ENCODE measurements at regions not wholly inside any gene's neighbourhood (a gene's known extent, or its start where the extent isn't known, plus 50 kb on each side); places are given as distances from the start of the nearest gene placed in this dataset.

- H3K9me3 ChIP-seq (ENCODE audit: control insufficient read depth, low read depth, low read length), result no peaks in the 10 kb centered on the region
- H3K27ac Mint-ChIP-seq, result no peak overlapping the region
- no peak overlapping the region for H3K4me3 Mint-ChIP-seq
- no peaks in the 10 kb centered on the region; a peak in 1 of 5 replicates for H3K9me3 Mint-ChIP-seq
- H2BK12ac ChIP-seq (ENCODE audit: insufficient read length, low read depth, low read length), result no peak overlapping the region
- no peak overlapping the region for H3K27ac ChIP-seq (ENCODE audit: insufficient read length, low read depth, low read length)
- no peak overlapping the region for H3K23ac ChIP-seq (ENCODE audit: insufficient read length, low read depth, low read length)
- H4K91ac ChIP-seq (ENCODE audit: insufficient read length, low read depth, low read length), result no peak overlapping the region
- no peak overlapping the region for H2BK5ac ChIP-seq (ENCODE audit: insufficient read length, low read length)
- H3K14ac ChIP-seq (ENCODE audit: insufficient read depth, low read length), result no peak overlapping the region
- no peak overlapping the region for H2BK120ac ChIP-seq (ENCODE audit: low read depth, low read length, poor library complexity, severe bottlenecking)
- H2AFZ ChIP-seq (ENCODE audit: low read length), result no peak overlapping the region
- no peaks in the 10 kb centered on the region for H3K36me3 Mint-ChIP-seq (ENCODE audit: insufficient read depth in 1 of 3, low read depth in 3 of 3)
- H4K8ac ChIP-seq (replicated peaks; ENCODE audit: insufficient read length, low read depth, low read length), result no peak overlapping the region
- H3T11ph ChIP-seq (ENCODE audit: low read length), result no peak overlapping the region
- no peak overlapping the region for H3K4me2 ChIP-seq (ENCODE audit: insufficient read depth, insufficient read length, low read length)
- no peaks in the 10 kb centered on the region for H3K23me2 ChIP-seq (ENCODE audit: insufficient read length, low read depth, low read length, poor library complexity, severe bottlenecking)
- no peaks in the 10 kb centered on the region for H3K4me1 ChIP-seq (ENCODE audit: insufficient read depth, low read length)
- WGBS (ENCODE audit: extremely low coverage, insufficient read length, low lambda C conversion rate), result no CpG with 5 or more reads among the region's 6 CpGs
- H3K9ac ChIP-seq (ENCODE audit: extremely low read depth, insufficient read length, low read length), result no peak overlapping the region
- H3K4ac ChIP-seq (ENCODE audit: low read depth, low read length), result no peak overlapping the region
- H3K27me3 ChIP-seq (ENCODE audit: insufficient read depth, low read length), result no peaks in the 10 kb centered on the region
- H3K27me3 Mint-ChIP-seq (ENCODE audit: low read depth), result no peaks in the 10 kb centered on the region; the same call in 1 of the 2 replicates
- DNase-seq, result no peak
- H2BK15ac ChIP-seq (ENCODE audit: low read depth, low read length), result no peak overlapping the region
- no peak overlapping the region for H2BK20ac ChIP-seq (ENCODE audit: low read depth, low read length, poor library complexity, severe bottlenecking)
- H3K79me2 ChIP-seq (ENCODE audit: insufficient read depth, low read length), result no peaks in the 10 kb centered on the region
- H3K18ac ChIP-seq (ENCODE audit: insufficient read length, low read depth, low read length), result no peak overlapping the region
- no peak overlapping the region for H2AK5ac ChIP-seq (ENCODE audit: insufficient read length, low read length)
- H4K5ac ChIP-seq (ENCODE audit: insufficient read length, low read depth, low read length), result no peak overlapping the region
- no peaks in the 10 kb centered on the region for H4K20me1 ChIP-seq (ENCODE audit: control insufficient read depth, insufficient read depth, insufficient read length)
- H3K4me1 Mint-ChIP-seq, result no peaks in the 10 kb centered on the region
- TF ChIP-seq, protein P1, sequence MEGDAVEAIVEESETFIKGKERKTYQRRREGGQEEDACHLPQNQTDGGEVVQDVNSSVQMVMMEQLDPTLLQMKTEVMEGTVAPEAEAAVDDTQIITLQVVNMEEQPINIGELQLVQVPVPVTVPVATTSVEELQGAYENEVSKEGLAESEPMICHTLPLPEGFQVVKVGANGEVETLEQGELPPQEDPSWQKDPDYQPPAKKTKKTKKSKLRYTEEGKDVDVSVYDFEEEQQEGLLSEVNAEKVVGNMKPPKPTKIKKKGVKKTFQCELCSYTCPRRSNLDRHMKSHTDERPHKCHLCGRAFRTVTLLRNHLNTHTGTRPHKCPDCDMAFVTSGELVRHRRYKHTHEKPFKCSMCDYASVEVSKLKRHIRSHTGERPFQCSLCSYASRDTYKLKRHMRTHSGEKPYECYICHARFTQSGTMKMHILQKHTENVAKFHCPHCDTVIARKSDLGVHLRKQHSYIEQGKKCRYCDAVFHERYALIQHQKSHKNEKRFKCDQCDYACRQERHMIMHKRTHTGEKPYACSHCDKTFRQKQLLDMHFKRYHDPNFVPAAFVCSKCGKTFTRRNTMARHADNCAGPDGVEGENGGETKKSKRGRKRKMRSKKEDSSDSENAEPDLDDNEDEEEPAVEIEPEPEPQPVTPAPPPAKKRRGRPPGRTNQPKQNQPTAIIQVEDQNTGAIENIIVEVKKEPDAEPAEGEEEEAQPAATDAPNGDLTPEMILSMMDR (conservative IDR thresholded peaks at IDR 0.05), result no peak
- H3K56ac ChIP-seq (ENCODE audit: insufficient read length, low read depth, low read length), result no peak overlapping the region
- H3K79me1 ChIP-seq (ENCODE audit: insufficient read depth, low read depth, low read length, poor library complexity, severe bottlenecking), result no peaks in the 10 kb centered on the region
Measured at GRCh38 chr21:35929901-35930300, 130.4 kb downstream of the SETD4 start.

Data from H9 (cell line).